OCI-LY3 (cell line): ENCODE measurements at regions not wholly inside any gene's neighbourhood (a gene's known extent, or its start where the extent isn't known, plus 50 kb on each side); places are given as distances from the start of the nearest gene placed in this dataset.

Source experiments
- CTCF ChIP-seq: fragments of 200-600, 300-600 bp; sonication (generic); IDR thresholded peaks from 2 replicates; pipeline ENCODE4 v1.5.1; 2014; ENCODE audit warnings: antibody characterized with exemption, low read length, low read depth
- EZH2phosphoT487 ChIP-seq: fragments of 200-600 bp; shearing (Covaris generic); IDR thresholded peaks from 2 replicates; pipeline ENCODE4 v1.6.1; 2018; ENCODE audit warnings: antibody characterized with exemption, mixed run types, low read depth

GRCh38 chr3:27791956-27792355, 69.8 kb upstream of the EOMES start:
- no peak for TF ChIP-seq CTCF
- no peak for TF ChIP-seq EZH2phosphoT487
